IMR-90 (cell line): ENCODE measurements at regions not wholly inside any gene's neighbourhood (a gene's known extent, or its start where the extent isn't known, plus 50 kb on each side); places are given as distances from the start of the nearest gene placed in this dataset.

ENCODE experiments used
- ATAC-seq: fragments of 200-7000 bp; cut with Tn5 transposase; 2 replicates; pipeline ENCODE4 v1.9.1; 2020; ENCODE audit warnings: low read depth, mild to moderate bottlenecking, moderate library complexity
- BruUV-seq: library from RNA; stranded (reverse); fragments of 400-500 nt; replicated peaks from 2 replicates; lab custom pipeline; 2021; lab: Mats Ljungman, UMichigan
- CTCF ChIA-PET: fragments of 300-600 bp; formaldehyde crosslinking; extraction: SDS; loops from one replicate; lab custom pipeline; 2021; ENCODE audit warnings: antibody characterized with exemption; lab: Yijun Ruan, JAX
- POLR2A ChIA-PET: fragments of 300-600 bp; sonication (Branson Sonifier 250); formaldehyde crosslinking; loops from one replicate; lab custom pipeline; 2022; ENCODE audit warnings: antibody characterized with exemption; ENCODE audit not compliant: unreplicated experiment; lab: Charles Lee
- DNase-seq: peaks from one replicate; pipeline ENCODE4 v3.0.0; 2013
- H2AFZ ChIP-seq: replicated peaks from 2 replicates; pipeline ENCODE3; 2013; ENCODE audit warnings: low read length, mild to moderate bottlenecking; ENCODE audit not compliant: poor library complexity
- H2AK5ac ChIP-seq: 2 replicates; pipeline ENCODE4 v1.6.1; 2013; ENCODE audit warnings: low read depth, low read length, inconsistent platforms
- H2AK9ac ChIP-seq: replicated peaks from 2 replicates; pipeline ENCODE3; 2013; ENCODE audit warnings: mild to moderate bottlenecking, low read depth, low read length, moderate library complexity; ENCODE audit not compliant: poor library complexity
- H2BK120ac ChIP-seq: 2 replicates; pipeline ENCODE4 v1.6.1; 2013; ENCODE audit warnings: low read depth, low read length, inconsistent platforms
- H2BK15ac ChIP-seq: 3 replicates; pipeline ENCODE4 v1.6.1; 2013; ENCODE audit warnings: low read depth, low read length, inconsistent platforms
- H2BK20ac ChIP-seq: 2 replicates; pipeline ENCODE4 v1.6.1; 2013; ENCODE audit warnings: low read depth, mild to moderate bottlenecking, inconsistent platforms, low read length, moderate library complexity
- H2BK5ac ChIP-seq: 2 replicates; pipeline ENCODE4 v1.6.1; 2013; ENCODE audit warnings: mild to moderate bottlenecking, low read depth, low read length, inconsistent platforms; ENCODE audit not compliant: poor library complexity, severe bottlenecking
- H3K14ac ChIP-seq: replicated peaks from 2 replicates; pipeline ENCODE4 v1.6.1; 2013; ENCODE audit warnings: low read depth, low read length, inconsistent platforms
- H3K18ac ChIP-seq: 2 replicates; pipeline ENCODE4 v1.6.1; 2013; ENCODE audit warnings: low read depth, low read length, control low read depth
- H3K23ac ChIP-seq: 2 replicates; pipeline ENCODE4 v1.6.1; 2013; ENCODE audit warnings: low read depth, low read length, inconsistent platforms
- H3K27ac ChIP-seq: 2 replicates; pipeline ENCODE4 v1.5.1; 2013; ENCODE audit warnings: mild to moderate bottlenecking, control low read depth, low read length; ENCODE audit not compliant: insufficient read depth
- H3K27me3 ChIP-seq: 2 replicates; pipeline ENCODE4 v1.6.1; 2013; ENCODE audit warnings: low read length; ENCODE audit not compliant: control insufficient read depth, insufficient read depth
- H3K36me3 ChIP-seq: 2 replicates; pipeline ENCODE4 v1.6.1; 2013; ENCODE audit warnings: low read length, mixed read lengths; ENCODE audit not compliant: control insufficient read depth, insufficient read depth
- H3K4ac ChIP-seq: 2 replicates; pipeline ENCODE4 v1.6.1; 2013; ENCODE audit warnings: low read depth, low read length, inconsistent platforms
- H3K4me1 ChIP-seq: 2 replicates; pipeline ENCODE4 v1.6.1; 2013; ENCODE audit warnings: low read length, mixed read lengths; ENCODE audit not compliant: control insufficient read depth, insufficient read depth
- H3K4me2 ChIP-seq: 2 replicates; pipeline ENCODE4 v1.6.1; 2013; ENCODE audit warnings: low read depth, mild to moderate bottlenecking, control low read depth, low read length, moderate library complexity
- H3K4me3 ChIP-seq: 2 replicates; pipeline ENCODE4 v1.5.1; 2013; ENCODE audit warnings: low read depth, mild to moderate bottlenecking, control low read depth, low read length, moderate library complexity; ENCODE audit not compliant: insufficient read depth
- H3K56ac ChIP-seq: 2 replicates; pipeline ENCODE4 v1.6.1; 2013; ENCODE audit warnings: low read length, inconsistent platforms; ENCODE audit not compliant: insufficient read depth; ENCODE audit errors: extremely low read depth
- H3K79me1 ChIP-seq, 2 experiments: 2 replicates each; pipeline ENCODE4 v1.6.1; 2013; ENCODE audit warnings: low read length in 2 of 2, inconsistent platforms in 1 of 2, low read depth in 1 of 2
- H3K9ac ChIP-seq: 2 replicates; pipeline ENCODE4 v1.6.1; 2013; ENCODE audit warnings: low read depth, low read length, control low read depth
- H3K9me1 ChIP-seq: 2 replicates; pipeline ENCODE4 v1.6.1; 2013; ENCODE audit warnings: low read length, inconsistent platforms; ENCODE audit not compliant: insufficient read depth
- H3K9me3 ChIP-seq: 2 replicates; pipeline ENCODE4 v1.6.1; 2013; ENCODE audit warnings: low read length; ENCODE audit not compliant: control insufficient read depth, insufficient read depth
- H4K20me1 ChIP-seq: 2 replicates; pipeline ENCODE4 v1.6.1; 2013; ENCODE audit warnings: low read length, inconsistent platforms; ENCODE audit not compliant: insufficient read depth
- H4K5ac ChIP-seq: 2 replicates; pipeline ENCODE4 v1.6.1; 2013; ENCODE audit warnings: mild to moderate bottlenecking, low read depth, low read length, control low read depth
- H4K8ac ChIP-seq, 2 experiments: 2 replicates each; pipeline ENCODE4 v1.6.1; 2013; ENCODE audit warnings: low read depth in 2 of 2, low read length in 2 of 2, control low read depth in 1 of 2, inconsistent platforms in 1 of 2
- H4K91ac ChIP-seq: 2 replicates; pipeline ENCODE4 v1.6.1; 2013; ENCODE audit warnings: low read depth, low read length, inconsistent platforms; ENCODE audit not compliant: insufficient read depth
- BHLHE40 ChIP-seq: fragments of 150-350 bp; IDR thresholded peaks from 2 replicates; pipeline ENCODE4 v1.6.1; 2016; ENCODE audit warnings: mild to moderate bottlenecking, low read depth, low read length
- CEBPB ChIP-seq: IDR thresholded peaks from 2 replicates; pipeline ENCODE4 v1.6.1; 2012; ENCODE audit warnings: low read depth, low read length, improper control_type of control experiment
- ELK1 ChIP-seq: fragments of 150-350 bp; IDR thresholded peaks from 2 replicates; pipeline ENCODE4 v1.6.1; 2016; ENCODE audit warnings: low read depth, mild to moderate bottlenecking, low read length, moderate library complexity, borderline replicate concordance
- FOS ChIP-seq: fragments of 150-350 bp; IDR thresholded peaks from 2 replicates; pipeline ENCODE4 v1.6.1; 2016; ENCODE audit warnings: low read depth, low read length
- MAFK ChIP-seq: IDR thresholded peaks from 2 replicates; pipeline ENCODE4 v1.6.1; 2012; ENCODE audit warnings: low read depth, low read length, improper control_type of control experiment
- MAZ ChIP-seq: IDR thresholded peaks from 2 replicates; pipeline ENCODE4 v1.6.1; 2012; ENCODE audit warnings: low read depth, mild to moderate bottlenecking, low read length, improper control_type of control experiment, moderate library complexity, borderline replicate concordance
- NFE2L2 ChIP-seq: fragments of 150-350 bp; IDR thresholded peaks from 2 replicates; pipeline ENCODE4 v1.6.1; 2016; ENCODE audit warnings: low read depth, mild to moderate bottlenecking, low read length
- RAD21 ChIP-seq: IDR thresholded peaks from 2 replicates; pipeline ENCODE4 v1.6.1; 2012; ENCODE audit warnings: low read length, improper control_type of control experiment
- WGBS, 2 experiments: methylation state at CpG; one replicate each; pipeline versions ENCODE4 v1.1.5 to v1.1.7; 2013; ENCODE audit warnings: missing lambda C conversion rate in 2 of 2; ENCODE audit not compliant: insufficient read length in 1 of 2; ENCODE audit errors: extremely low coverage in 2 of 2; 5-methylcytosine and 5-hydroxymethylcytosine counted together
- dilution Hi-C: fragments of 300-500 bp; cut with HindIII; formaldehyde crosslinking; loops from one replicate; pipeline ENCODE4 v1.14.3; 2018; ENCODE audit warnings: low sequenced_read_pairs; ENCODE audit not compliant: unreplicated experiment
- in situ Hi-C: fragments of 300-500 bp; cut with MboI; formaldehyde crosslinking; loops from 3 replicates; pipeline ENCODE4 v1.14.3; 2019; ENCODE audit warnings: low sequenced_read_pairs, inconsistent platforms, mixed read lengths
- intact Hi-C: fragments of 100-400 bp; cut with micrococcal nuclease; formaldehyde crosslinking; loops from 2 replicates; pipeline ENCODE4 v1.10.0; 2022

DNA sequence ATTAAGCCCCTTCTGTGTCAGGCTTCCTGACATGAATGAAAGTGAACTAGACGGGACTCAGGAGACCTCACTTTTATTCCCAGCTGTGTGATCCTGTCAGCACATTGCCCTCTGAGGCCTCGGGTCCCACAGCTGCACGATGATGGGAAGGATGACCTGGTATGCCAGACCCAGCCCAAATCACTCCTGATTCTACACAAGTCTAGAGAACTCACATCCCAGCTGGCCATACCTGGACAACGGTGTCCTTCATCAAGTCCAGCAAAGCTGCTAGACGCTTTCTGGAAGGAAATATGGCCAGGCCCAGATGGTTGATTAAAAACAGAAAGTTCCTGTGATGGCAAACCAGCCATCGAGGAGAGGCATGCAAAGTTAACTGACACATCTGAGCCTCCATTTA is 118.0 kb upstream of the FSTL4 start:
- Histone ChIP-seq H4K20me1 (no peaks in the 10 kb centered on the region), H3K4me2 (no peak overlapping the region), H3K9me3 (no peaks in the 10 kb centered on the region), H3K9ac (no peak overlapping the region), H3K27ac (no peak overlapping the region), H2BK120ac (no peak overlapping the region), H2AK5ac (no peak overlapping the region), H4K91ac (no peak overlapping the region), H2BK5ac (no peak overlapping the region), H3K4me3 (no peak overlapping the region), H3K27me3 (peaks cover 2% of the 10 kb centered on the region; the same call in 1 of the 2 replicates), H3K79me1 (no peaks in the 10 kb centered on the region), H3K23ac (no peak overlapping the region), H3K56ac (no peak overlapping the region), H4K5ac (no peak overlapping the region), H4K8ac (no peak overlapping the region), H3K36me3 (no peaks in the 10 kb centered on the region), H2BK20ac (no peak overlapping the region), H2AK9ac (no peak overlapping the region), H3K4ac (no peak overlapping the region), H2BK15ac (no peak overlapping the region), H3K14ac (no peak overlapping the region), H2AFZ (no peak overlapping the region), H3K18ac (no peak overlapping the region), H3K9me1 (no peaks in the 10 kb centered on the region), H3K4me1 (no peaks in the 10 kb centered on the region)
- DNase-seq (no peak), ATAC-seq (no peak)
- CTCF ChIA-PET = no interaction called here
- 20% methylated on average over 3 of the region's 6 CpGs; no CpG with 5 or more reads in 1 of the 2 experiments for WGBS, 2 experiments
- BruUV-seq = no TSS peak
- intact Hi-C loops (no loop called here), dilution Hi-C loops (no loop called here), in situ Hi-C loops (no loop called here)
- TF ChIP-seq BHLHE40 (no peak), MAFK (no peak), CEBPB (no peak), ELK1 (no peak), FOS (no peak), MAZ (no peak), NFE2L2 (no peak), RAD21 (no peak)
- POLR2A ChIA-PET = no interaction called here
